RKO (cell line): ENCODE measurements at regions not wholly inside any gene's neighbourhood (a gene's known extent, or its start where the extent isn't known, plus 50 kb on each side); places are given as distances from the start of the nearest gene placed in this dataset.

Experiments used
- DNase-seq: peaks from one replicate; pipeline ENCODE4 v3.0.0-alpha.2; 2016; ENCODE audit warnings: low spot score

GRCh38 chr1:29900712-29901111, 664.4 kb downstream of the PTPRU start:
- DNase-seq, result no peak

GRCh38 chr1:29900104-29900679, 663.9 kb downstream of the PTPRU start:
- no peak for DNase-seq

- no peak for DNase-seq
Observed at GRCh38 chr1:29896791-29897714, 660.7 kb downstream of the PTPRU start.

GRCh38 chr1:29896300-29896699, 660.0 kb downstream of the PTPRU start:
- DNase-seq, result no peak

- DNase-seq, result no peak
Observed at GRCh38 chr1:29895201-29895600, 658.9 kb downstream of the PTPRU start.

- DNase-seq, result no peak
Observed at GRCh38 chr1:29894311-29894710, 658.0 kb downstream of the PTPRU start.

GRCh38 chr1:29893806-29894205, 657.5 kb downstream of the PTPRU start:
- DNase-seq, result no peak

- no peak for DNase-seq
Observed at GRCh38 chr1:29893046-29893723, 656.9 kb downstream of the PTPRU start.

- no peak for DNase-seq
Observed at GRCh38 chr1:29892247-29892646, 655.9 kb downstream of the PTPRU start.

- DNase-seq, result no peak
Observed at GRCh38 chr1:29890201-29890959, 654.1 kb downstream of the PTPRU start.

GRCh38 chr1:29889776-29890175, 653.5 kb downstream of the PTPRU start:
- DNase-seq, result no peak

GRCh38 chr1:29884740-29885139, 648.4 kb downstream of the PTPRU start:
- DNase-seq, result no peak

GRCh38 chr1:29883986-29884385, 647.7 kb downstream of the PTPRU start:
- no peak for DNase-seq

GRCh38 chr1:29883411-29883832, 647.1 kb downstream of the PTPRU start:
- DNase-seq, result no peak

- DNase-seq, result no peak
Observed at GRCh38 chr1:29880556-29880955, 644.2 kb downstream of the PTPRU start.

GRCh38 chr1:29879217-29879616, 642.9 kb downstream of the PTPRU start:
- DNase-seq, result no peak

- no peak for DNase-seq
Observed at GRCh38 chr1:29878501-29878900, 642.2 kb downstream of the PTPRU start.

- DNase-seq, result peak; percentile 21
Observed at GRCh38 chr1:29876902-29877301, 640.6 kb downstream of the PTPRU start.

GRCh38 chr1:29876441-29876840, 640.1 kb downstream of the PTPRU start:
- DNase-seq, result no peak

GRCh38 chr1:29875557-29876028, 639.3 kb downstream of the PTPRU start:
- DNase-seq, result no peak

GRCh38 chr1:29870621-29871020, 634.3 kb downstream of the PTPRU start:
- DNase-seq, result no peak

GRCh38 chr1:29869802-29870201, 633.5 kb downstream of the PTPRU start:
- DNase-seq, result no peak
